Breast epithelium (tissue), 3 donors: ENCODE measurements at regions not wholly inside any gene's neighbourhood (a gene's known extent, or its start where the extent isn't known, plus 50 kb on each side); places are given as distances from the start of the nearest gene placed in this dataset.

Source experiments
- CTCF ChIP-seq, 3 donors: fragments of 450-650 bp; IDR thresholded peaks; one replicate each; pipeline ENCODE4 v1.5.1; 2016 to 2017; ENCODE audit warnings: antibody characterized with exemption in 3 of 3, mild to moderate bottlenecking in 3 of 3, moderate library complexity in 3 of 3
- POLR2A ChIP-seq: fragments of 450-650 bp; IDR thresholded peaks from one replicate; pipeline ENCODE4 v1.6.1; 2016; ENCODE audit warnings: antibody characterized with exemption, mild to moderate bottlenecking, moderate library complexity

- TF ChIP-seq CTCF (IDR thresholded peaks at IDR 0.05) (no peak), POLR2A (no peak)
These were observed 104.5 kb downstream of the UBE2NL start for GRCh38 chrX:143988356-143988755.
